ENCODE measurements at regions not wholly inside any gene's neighbourhood (a gene's known extent, or its start where the extent isn't known, plus 50 kb on each side); places are given as distances from the start of the nearest gene placed in this dataset.

DNA sequence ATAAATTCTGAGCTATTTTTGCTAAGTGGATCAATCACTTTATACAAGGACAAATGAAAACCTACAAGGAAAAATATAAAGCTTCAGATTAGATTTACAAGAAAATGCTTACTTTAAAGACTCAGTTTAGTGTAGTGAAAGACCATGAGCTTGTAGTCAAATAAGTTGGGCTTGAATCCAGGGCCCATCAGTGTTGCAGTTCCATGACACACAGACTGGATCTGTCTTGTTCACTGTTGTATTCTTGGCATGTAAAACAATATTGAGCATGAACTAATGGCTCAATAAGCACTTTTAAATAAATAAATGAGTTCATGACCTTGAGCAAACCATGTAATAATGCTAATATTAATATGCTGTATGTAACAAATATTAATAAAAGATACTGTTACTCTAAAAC lies 164.6 kb upstream of the KCND2 start:
- Histone ChIP-seq H3K36me3 (ENCODE audit: control insufficient read depth, insufficient read depth, low read length) (no peaks in the 10 kb centered on the region), H3K4me3 (ENCODE audit: extremely low read depth, insufficient read depth, low read length, poor library complexity, severe bottlenecking) (no peak overlapping the region), H3K27ac (ENCODE audit: low read depth, low read length, severe bottlenecking) (no peak overlapping the region), H3K9me3 (ENCODE audit: control insufficient read depth, low read length) (peaks cover 7% of the 10 kb centered on the region), H3K4me1 (ENCODE audit: control insufficient read depth, insufficient read depth, low read length, poor library complexity, severe bottlenecking) (no peaks in the 10 kb centered on the region)

DNA sequence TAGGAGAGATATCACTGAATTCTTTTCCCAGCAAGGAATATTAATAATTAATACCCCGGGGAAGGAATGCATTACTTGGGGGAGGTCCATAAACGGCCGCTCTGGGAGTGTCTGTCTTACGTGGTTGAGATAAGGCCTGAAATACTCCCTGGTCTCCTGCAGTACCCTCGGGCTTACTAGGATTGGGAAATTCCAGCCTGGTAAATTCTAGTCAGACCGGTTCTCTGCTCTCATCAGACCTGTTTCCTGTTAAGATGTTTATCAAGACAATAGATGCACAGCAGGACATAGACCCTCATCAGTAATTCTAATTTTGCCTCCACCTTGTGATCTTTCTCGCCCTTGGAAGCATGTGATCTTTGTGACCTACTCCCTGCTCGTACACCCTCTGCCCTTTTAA lies 162.8 kb upstream of the KCND2 start:
- 83 to 92% methylated on average over 7 to 8 of the region's 8 CpGs for WGBS, 2 experiments (ENCODE audit: insufficient coverage in 2 of 2)
- no peaks in the 10 kb centered on the region for H3K4me1 ChIP-seq (ENCODE audit: control insufficient read depth, insufficient read depth, low read length, poor library complexity, severe bottlenecking)
- H3K4me3 ChIP-seq (ENCODE audit: extremely low read depth, insufficient read depth, low read length, poor library complexity, severe bottlenecking) = no peak overlapping the region
- no peak overlapping the region for H3K27ac ChIP-seq (ENCODE audit: low read depth, low read length, severe bottlenecking)
- H3K9me3 ChIP-seq (ENCODE audit: control insufficient read depth, low read length) = peaks cover 7% of the 10 kb centered on the region
- no peaks in the 10 kb centered on the region for H3K36me3 ChIP-seq (ENCODE audit: control insufficient read depth, insufficient read depth, low read length)

DNA sequence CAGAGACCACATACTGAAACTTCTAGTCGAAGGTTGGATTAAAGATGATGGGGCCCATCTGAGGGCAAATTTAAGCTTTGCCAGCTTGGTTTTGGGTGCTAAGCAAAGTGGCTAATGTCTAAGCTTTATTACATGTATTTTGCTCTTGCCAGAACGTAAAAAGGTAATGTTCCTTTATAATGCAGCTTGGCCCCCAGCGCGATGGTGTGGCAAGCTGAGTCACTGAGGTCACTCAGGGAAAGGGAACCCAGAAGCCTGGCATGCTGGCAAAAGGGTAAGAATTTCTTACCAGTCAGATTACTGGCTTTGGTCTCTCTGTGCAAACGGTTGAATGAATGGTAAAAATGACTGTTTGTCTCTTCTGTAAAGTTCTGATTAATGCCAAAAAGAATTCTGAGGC lies 158.3 kb upstream of the KCND2 start:
- 89 to 93% methylated on average over 3 to 5 of the region's 5 CpGs for WGBS, 2 experiments (ENCODE audit: insufficient coverage in 2 of 2)

DNA sequence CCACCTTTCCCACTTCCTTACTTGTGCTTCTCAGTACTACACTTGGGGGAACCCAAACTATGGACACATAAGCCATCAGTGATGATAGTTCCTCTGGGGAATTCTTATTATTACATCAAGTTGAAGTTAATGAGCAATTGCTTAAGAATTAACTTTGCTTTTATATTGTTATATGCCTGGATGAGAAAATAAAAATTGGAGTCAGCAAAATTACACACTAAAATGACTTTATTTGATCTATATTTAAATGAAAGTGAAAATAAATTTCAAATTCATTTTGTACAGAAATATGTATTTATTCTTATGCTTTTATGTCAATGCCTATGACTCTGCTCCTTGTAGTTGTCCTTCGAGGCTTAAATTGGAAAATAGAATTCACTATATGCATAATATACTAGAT lies 149.4 kb upstream of the KCND2 start:
- Histone ChIP-seq H3K4me3 (ENCODE audit: extremely low read depth, insufficient read depth, low read length, poor library complexity, severe bottlenecking) (no peak overlapping the region), H3K4me1 (ENCODE audit: control insufficient read depth, insufficient read depth, low read length, poor library complexity, severe bottlenecking) (no peaks in the 10 kb centered on the region), H3K36me3 (ENCODE audit: control insufficient read depth, insufficient read depth, low read length) (no peaks in the 10 kb centered on the region), H3K9me3 (ENCODE audit: control insufficient read depth, low read length) (peaks cover 4% of the 10 kb centered on the region), H3K27ac (ENCODE audit: low read depth, low read length, severe bottlenecking) (no peak overlapping the region)
- no CpG with 5 or more reads among the region's 1 CpG for WGBS, 2 experiments (ENCODE audit: insufficient coverage in 2 of 2)

More for the DNA sequence above, 158.3 kb upstream of the KCND2 start:
- Histone ChIP-seq H3K27ac (ENCODE audit: low read depth, low read length, severe bottlenecking) (no peak overlapping the region), H3K9me3 (ENCODE audit: control insufficient read depth, low read length) (peaks cover 20% of the 10 kb centered on the region), H3K36me3 (ENCODE audit: control insufficient read depth, insufficient read depth, low read length) (no peaks in the 10 kb centered on the region), H3K4me1 (ENCODE audit: control insufficient read depth, insufficient read depth, low read length, poor library complexity, severe bottlenecking) (no peaks in the 10 kb centered on the region), H3K4me3 (ENCODE audit: extremely low read depth, insufficient read depth, low read length, poor library complexity, severe bottlenecking) (no peak overlapping the region)

DNA sequence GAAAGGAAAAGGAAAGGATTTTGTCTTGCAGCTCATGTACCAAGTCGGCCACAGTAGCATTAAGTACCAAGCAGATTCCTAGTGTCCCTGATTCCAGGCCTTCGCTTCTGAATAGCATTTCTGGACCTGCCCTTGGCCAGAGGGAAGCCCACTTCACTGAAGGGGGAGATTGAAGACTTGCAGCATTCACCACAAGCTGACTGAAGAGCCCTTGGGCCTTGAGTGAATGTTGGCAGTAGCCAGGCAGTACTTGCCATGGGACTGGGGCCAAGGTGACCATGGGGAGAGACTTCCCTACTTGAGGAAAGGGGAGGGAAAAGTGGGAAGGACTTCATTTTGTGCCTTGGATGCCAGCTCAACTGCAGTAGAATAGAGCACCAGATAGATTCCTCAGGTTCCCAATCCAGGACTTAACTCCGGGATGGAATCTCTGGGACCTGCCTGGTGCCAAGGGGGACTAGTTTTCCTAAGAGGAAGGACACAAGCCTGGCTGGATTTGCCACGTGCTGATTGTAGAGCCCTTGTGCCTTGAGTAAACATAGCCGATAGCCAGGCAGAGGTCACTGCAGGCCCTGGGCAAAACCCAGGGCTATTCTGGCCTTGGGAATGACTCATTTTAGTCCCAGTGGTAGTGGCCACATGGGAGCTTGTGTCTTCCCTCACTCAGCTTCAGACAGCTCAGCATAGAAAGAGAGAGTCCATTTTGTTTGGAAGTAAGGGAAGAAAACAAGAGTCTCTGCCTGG lies 141.7 kb upstream of the KCND2 start:
- Histone ChIP-seq H3K36me3 (ENCODE audit: control insufficient read depth, insufficient read depth, low read length) (no peaks in the 10 kb centered on the region), H3K9me3 (ENCODE audit: control insufficient read depth, low read length) (no peaks in the 10 kb centered on the region), H3K27ac (ENCODE audit: low read depth, low read length, severe bottlenecking) (no peak overlapping the region), H3K4me1 (ENCODE audit: control insufficient read depth, insufficient read depth, low read length, poor library complexity, severe bottlenecking) (no peaks in the 10 kb centered on the region), H3K4me3 (ENCODE audit: extremely low read depth, insufficient read depth, low read length, poor library complexity, severe bottlenecking) (no peak overlapping the region)
- 84 to 89% methylated on average over 4 to 5 of the region's 5 CpGs for WGBS, 2 experiments (ENCODE audit: insufficient coverage in 2 of 2)

DNA sequence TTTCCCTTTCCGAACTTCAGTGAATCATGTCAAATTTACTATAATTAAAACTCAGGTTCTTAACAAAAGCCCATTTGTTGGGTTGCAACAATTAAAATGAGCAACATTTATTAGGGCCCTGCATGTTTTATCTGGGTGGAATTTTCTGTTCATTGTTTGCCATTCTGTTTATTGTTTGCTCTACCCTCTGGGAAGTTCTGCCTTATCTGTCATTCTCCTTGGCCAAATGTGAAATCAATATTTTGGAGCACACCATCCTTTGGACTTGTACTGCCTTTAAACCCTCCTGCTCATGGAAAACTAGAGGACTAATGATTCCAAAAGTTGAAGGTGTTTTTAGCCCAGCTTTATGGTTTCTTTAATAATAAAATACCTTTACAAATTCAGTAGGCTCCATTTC lies 134.5 kb upstream of the KCND2 start:
- H3K4me1 ChIP-seq (ENCODE audit: control insufficient read depth, insufficient read depth, low read length, poor library complexity, severe bottlenecking) = no peaks in the 10 kb centered on the region
- no CpG with 5 or more reads among the region's 1 CpG for WGBS, 2 experiments (ENCODE audit: insufficient coverage in 2 of 2)
- H3K9me3 ChIP-seq (ENCODE audit: control insufficient read depth, low read length) = no peaks in the 10 kb centered on the region
- no peak overlapping the region for H3K4me3 ChIP-seq (ENCODE audit: extremely low read depth, insufficient read depth, low read length, poor library complexity, severe bottlenecking)
- no peaks in the 10 kb centered on the region for H3K36me3 ChIP-seq (ENCODE audit: control insufficient read depth, insufficient read depth, low read length)
- H3K27ac ChIP-seq (ENCODE audit: low read depth, low read length, severe bottlenecking) = no peak overlapping the region

DNA sequence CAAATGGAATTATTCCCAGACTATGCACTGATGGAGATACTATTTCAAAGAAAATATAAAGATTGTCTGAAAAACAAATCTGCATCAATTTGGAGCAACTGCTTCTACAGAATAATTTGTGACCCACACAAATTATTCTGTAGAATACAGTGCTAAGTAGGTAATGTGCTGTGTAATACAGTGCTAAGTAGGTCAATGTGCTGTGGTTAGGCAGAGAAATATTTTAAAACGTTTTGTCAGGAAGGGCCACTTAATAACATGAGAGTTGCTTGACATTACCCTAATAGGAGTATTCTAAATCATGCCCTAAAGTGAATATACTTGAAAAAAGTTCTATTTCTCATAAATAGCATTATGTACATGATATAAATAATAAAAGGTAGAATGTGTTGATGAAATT lies 116.5 kb upstream of the KCND2 start:
- no peaks in the 10 kb centered on the region for H3K36me3 ChIP-seq (ENCODE audit: control insufficient read depth, insufficient read depth, low read length)
- H3K4me1 ChIP-seq (ENCODE audit: control insufficient read depth, insufficient read depth, low read length, poor library complexity, severe bottlenecking) = no peaks in the 10 kb centered on the region
- no peak overlapping the region for H3K4me3 ChIP-seq (ENCODE audit: extremely low read depth, insufficient read depth, low read length, poor library complexity, severe bottlenecking)
- no peak overlapping the region for H3K27ac ChIP-seq (ENCODE audit: low read depth, low read length, severe bottlenecking)
- WGBS, 2 experiments (ENCODE audit: insufficient coverage in 2 of 2) = no CpG with 5 or more reads among the region's 1 CpG
- no peaks in the 10 kb centered on the region for H3K9me3 ChIP-seq (ENCODE audit: control insufficient read depth, low read length)

DNA sequence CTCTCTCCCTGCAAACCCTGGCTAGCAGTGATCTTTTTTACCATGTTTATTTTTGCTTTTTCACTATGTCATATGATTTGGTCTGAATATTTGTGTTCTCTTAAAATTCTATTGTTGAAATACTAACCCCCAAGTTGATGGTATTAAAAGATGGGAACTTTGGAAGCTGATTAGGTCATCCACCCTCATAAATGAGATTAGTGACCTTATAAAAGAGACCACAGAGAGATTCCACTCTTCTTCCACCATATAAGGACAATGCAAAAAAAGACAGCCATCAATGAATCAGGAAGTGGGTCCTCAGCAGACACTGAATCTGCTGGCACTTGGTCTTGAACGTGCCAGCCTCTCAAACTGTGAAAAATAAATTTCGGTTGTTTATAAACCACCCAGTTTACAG lies 112.8 kb upstream of the KCND2 start:
- Histone ChIP-seq H3K36me3 (ENCODE audit: control insufficient read depth, insufficient read depth, low read length) (no peaks in the 10 kb centered on the region), H3K27ac (ENCODE audit: low read depth, low read length, severe bottlenecking) (no peak overlapping the region), H3K4me1 (ENCODE audit: control insufficient read depth, insufficient read depth, low read length, poor library complexity, severe bottlenecking) (no peaks in the 10 kb centered on the region), H3K4me3 (ENCODE audit: extremely low read depth, insufficient read depth, low read length, poor library complexity, severe bottlenecking) (no peak overlapping the region), H3K9me3 (ENCODE audit: control insufficient read depth, low read length) (no peaks in the 10 kb centered on the region)
- no CpG with 5 or more reads among the region's 2 CpGs for WGBS, 2 experiments (ENCODE audit: insufficient coverage in 2 of 2)

DNA sequence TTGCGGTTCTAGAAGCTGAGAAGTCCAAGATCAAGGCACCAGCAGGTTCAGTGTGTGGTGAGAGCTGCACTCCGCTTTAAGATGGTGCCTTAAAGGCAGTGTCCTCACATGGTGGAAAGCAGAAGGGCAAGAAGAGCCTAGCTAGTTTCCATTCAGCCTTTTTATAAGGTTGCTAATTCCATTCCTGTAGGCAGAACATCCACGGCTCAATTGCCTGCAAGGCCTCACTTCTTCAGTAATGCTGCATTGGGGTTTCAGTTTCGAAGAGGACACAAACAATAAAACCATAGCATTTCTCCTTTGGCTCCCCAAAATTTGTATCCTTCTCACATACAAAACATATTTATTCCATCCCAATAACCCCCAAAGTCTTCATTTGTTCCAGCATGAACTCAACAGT lies 109.5 kb upstream of the KCND2 start:
- Histone ChIP-seq H3K36me3 (ENCODE audit: control insufficient read depth, insufficient read depth, low read length) (no peaks in the 10 kb centered on the region), H3K9me3 (ENCODE audit: control insufficient read depth, low read length) (no peaks in the 10 kb centered on the region), H3K4me1 (ENCODE audit: control insufficient read depth, insufficient read depth, low read length, poor library complexity, severe bottlenecking) (no peaks in the 10 kb centered on the region), H3K27ac (ENCODE audit: low read depth, low read length, severe bottlenecking) (no peak overlapping the region), H3K4me3 (ENCODE audit: extremely low read depth, insufficient read depth, low read length, poor library complexity, severe bottlenecking) (no peak overlapping the region)
- 88 to 94% methylated on average over 3 of the region's 4 CpGs for whole genome bisulfite sequencing, 2 experiments (ENCODE audit: insufficient coverage in 2 of 2)

DNA sequence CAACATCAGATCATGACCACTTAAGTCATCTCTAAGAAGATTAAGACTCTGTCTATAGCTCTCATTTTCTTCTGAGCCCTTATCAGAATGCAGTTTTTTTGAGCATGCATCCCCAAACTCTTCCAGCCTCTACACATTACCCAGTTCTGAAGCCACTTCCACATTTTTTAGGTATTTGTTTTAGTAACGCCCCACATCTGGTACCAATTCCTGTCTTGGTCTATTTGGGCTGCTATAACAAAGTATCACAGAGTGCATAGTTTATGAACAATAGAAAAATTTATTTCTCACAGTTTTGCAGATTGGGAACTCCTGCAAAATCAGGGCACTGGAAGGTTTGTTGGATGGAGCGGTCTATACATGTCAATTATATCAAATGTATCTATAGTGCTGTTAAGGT lies 107.7 kb upstream of the KCND2 start:
- no peaks in the 10 kb centered on the region for H3K36me3 ChIP-seq (ENCODE audit: control insufficient read depth, insufficient read depth, low read length)
- no peak overlapping the region for H3K27ac ChIP-seq (ENCODE audit: low read depth, low read length, severe bottlenecking)
- no peak overlapping the region for H3K4me3 ChIP-seq (ENCODE audit: extremely low read depth, insufficient read depth, low read length, poor library complexity, severe bottlenecking)
- no peaks in the 10 kb centered on the region for H3K9me3 ChIP-seq (ENCODE audit: control insufficient read depth, low read length)
- no CpG with 5 or more reads among the region's 2 CpGs for WGBS, 2 experiments (ENCODE audit: insufficient coverage in 2 of 2)
- H3K4me1 ChIP-seq (ENCODE audit: control insufficient read depth, insufficient read depth, low read length, poor library complexity, severe bottlenecking) = no peaks in the 10 kb centered on the region

DNA sequence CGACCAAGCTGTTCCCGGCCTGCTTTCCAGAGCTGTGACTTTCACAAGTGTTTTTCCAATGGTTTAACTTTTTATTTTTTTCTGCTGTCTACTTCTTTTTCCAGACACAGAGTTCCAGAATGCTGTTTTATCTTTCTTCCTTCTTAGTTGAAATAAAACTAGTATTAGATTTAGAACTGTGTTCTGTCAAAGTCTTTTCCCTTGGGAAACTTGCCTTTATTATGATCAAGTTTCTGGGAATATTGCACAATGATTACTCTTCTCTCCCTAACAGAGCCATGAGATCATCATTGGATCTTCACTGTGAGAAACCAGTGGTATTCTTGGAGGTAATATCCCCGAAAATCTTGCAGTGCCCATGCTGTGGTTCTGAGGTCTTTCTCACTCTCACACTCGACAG lies 104.9 kb upstream of the KCND2 start:
- H3K4me1 ChIP-seq (ENCODE audit: control insufficient read depth, insufficient read depth, low read length, poor library complexity, severe bottlenecking) = no peaks in the 10 kb centered on the region
- no peak overlapping the region for H3K4me3 ChIP-seq (ENCODE audit: extremely low read depth, insufficient read depth, low read length, poor library complexity, severe bottlenecking)
- no peak overlapping the region for H3K27ac ChIP-seq (ENCODE audit: low read depth, low read length, severe bottlenecking)
- H3K9me3 ChIP-seq (ENCODE audit: control insufficient read depth, low read length) = no peaks in the 10 kb centered on the region
- H3K36me3 ChIP-seq (ENCODE audit: control insufficient read depth, insufficient read depth, low read length) = no peaks in the 10 kb centered on the region
- WGBS, 2 experiments (ENCODE audit: insufficient coverage in 2 of 2) = 80 to 93% methylated on average over 4 of the region's 4 CpGs

All from mesodermal cell (in vitro differentiated cells).